Keratinocyte (primary cell): ENCODE measurements at regions not wholly inside any gene's neighbourhood (a gene's known extent, or its start where the extent isn't known, plus 50 kb on each side); places are given as distances from the start of the nearest gene placed in this dataset.

Experiments
- DNase-seq: peaks from one replicate; pipeline ENCODE4 v3.0.0-alpha.2; 2011; ENCODE audit warnings: low read depth, missing footprints, low spot score
- FAIRE-seq: peaks from 2 replicates; lab custom pipeline; 2011; peaks lifted over from hg19 to GRCh38; lab: Jason Lieb, UNC
- H2AFZ ChIP-seq: 2 replicates; pipeline ENCODE4 v1.6.0; 2012; ENCODE audit warnings: low read length, control low read depth, inconsistent platforms; ENCODE audit not compliant: control insufficient read depth
- H3K27ac ChIP-seq: 2 replicates; pipeline ENCODE4 v1.5.1; 2011; ENCODE audit warnings: low read length; ENCODE audit not compliant: control insufficient read depth, insufficient read depth
- H3K27me3 ChIP-seq: 3 replicates; pipeline ENCODE4 v1.6.0; 2011; ENCODE audit warnings: low read length; ENCODE audit not compliant: control insufficient read depth, insufficient read depth; ENCODE audit errors: extremely low read depth
- H3K36me3 ChIP-seq, 2 experiments: 2 replicates in 1 of 2; 3 replicates in 1 of 2; pipeline ENCODE4 v1.5.1; 2011; ENCODE audit warnings: low read length in 2 of 2, mild to moderate bottlenecking in 1 of 2; ENCODE audit not compliant: control insufficient read depth in 2 of 2, insufficient read depth in 2 of 2; ENCODE audit errors: extremely low read depth in 1 of 2
- H3K4me1 ChIP-seq: 3 replicates; pipeline ENCODE4 v1.5.1; 2011; ENCODE audit warnings: low read length; ENCODE audit not compliant: control insufficient read depth, insufficient read depth; ENCODE audit errors: extremely low read depth
- H3K4me2 ChIP-seq: 3 replicates; pipeline ENCODE4 v1.6.0; 2011; ENCODE audit warnings: low read depth, low read length; ENCODE audit not compliant: control insufficient read depth, insufficient read depth; ENCODE audit errors: extremely low read depth
- H3K4me3 ChIP-seq, 3 experiments: fragments of 200-600 bp in 1 of 3; sonication (generic) in 1 of 3; 2 replicates in 2 of 3; 3 replicates in 1 of 3; pipeline ENCODE4 v1.5.1; 2011 to 2016; ENCODE audit warnings: low read length in 3 of 3, mild to moderate bottlenecking in 3 of 3, control low read depth in 2 of 3, inconsistent platforms in 1 of 3, low read depth in 1 of 3, mixed read lengths in 1 of 3, mixed run types in 1 of 3, moderate library complexity in 1 of 3; ENCODE audit not compliant: control insufficient read depth in 2 of 3, insufficient read depth in 2 of 3; ENCODE audit errors: extremely low read depth in 1 of 3
- H3K79me2 ChIP-seq: 2 replicates; pipeline ENCODE4 v1.6.0; 2012; ENCODE audit warnings: low read length; ENCODE audit not compliant: control insufficient read depth, insufficient read depth
- H3K9ac ChIP-seq: 3 replicates; pipeline ENCODE4 v1.6.0; 2011; ENCODE audit warnings: low read length; ENCODE audit not compliant: control insufficient read depth, insufficient read depth; ENCODE audit errors: extremely low read depth
- H3K9me1 ChIP-seq: 3 replicates; pipeline ENCODE4 v1.6.0; 2011; ENCODE audit warnings: low read length; ENCODE audit not compliant: control insufficient read depth, insufficient read depth; ENCODE audit errors: extremely low read depth
- H3K9me3 ChIP-seq: 2 replicates; pipeline ENCODE4 v1.5.1; 2012; ENCODE audit warnings: low read depth, low read length; ENCODE audit not compliant: control insufficient read depth
- H4K20me1 ChIP-seq: 3 replicates; pipeline ENCODE4 v1.6.0; 2011; ENCODE audit warnings: low read length; ENCODE audit not compliant: control insufficient read depth, insufficient read depth; ENCODE audit errors: extremely low read depth
- EZH2 ChIP-seq: IDR thresholded peaks from one replicate; pipeline ENCODE4 v1.6.1; 2012; ENCODE audit warnings: inconsistent platforms, mild to moderate bottlenecking, low read length, moderate library complexity
- dilution Hi-C: fragments of 300-500 bp; cut with MboI; formaldehyde crosslinking; loops from one replicate; pipeline ENCODE4 v1.7.0; 2020; ENCODE audit warnings: low sequenced_read_pairs; ENCODE audit not compliant: extremely low pct_ligation_motif_present
- TF ChIP-seq, protein P1 (sequence below), 3 experiments: IDR thresholded peaks in 1 of 3; conservative IDR thresholded peaks in 1 of 3; optimal IDR thresholded peaks in 1 of 3; 2 replicates in 2 of 3; 3 replicates in 1 of 3; pipeline versions ENCODE3 to v1.5.1; 2011; ENCODE audit warnings: low read length in 3 of 3, mild to moderate bottlenecking in 3 of 3, moderate library complexity in 2 of 3, control low read depth in 1 of 3, inconsistent platforms in 1 of 3; ENCODE audit not compliant: insufficient read depth in 2 of 3; ENCODE audit errors: extremely low read depth in 1 of 3

DNA sequence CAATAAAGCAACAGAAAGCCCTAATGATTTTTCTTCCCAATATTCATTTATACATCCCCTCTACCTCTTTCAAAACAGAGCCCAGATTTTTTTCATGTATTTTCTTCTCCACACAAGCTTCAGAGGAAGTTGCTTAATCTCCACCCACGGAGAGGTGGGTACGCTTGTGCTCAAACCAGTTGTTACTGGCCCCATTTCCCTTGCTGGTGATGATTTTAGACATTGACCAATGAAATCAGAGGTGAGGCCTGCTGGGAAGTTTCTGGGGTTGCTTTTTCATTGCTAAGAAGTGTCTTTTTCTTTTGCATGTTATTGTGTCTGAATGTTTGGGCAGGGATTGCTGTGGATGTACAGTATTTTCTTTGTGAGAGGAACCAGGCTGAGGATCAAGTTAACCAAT lies 448.1 kb upstream of the B3GALT2 start:
- Histone ChIP-seq H3K9me1 (no peaks in the 10 kb centered on the region), H3K9me3 (no peaks in the 10 kb centered on the region), H3K9ac (no peak overlapping the region), H3K27ac (no peak overlapping the region), H4K20me1 (no peaks in the 10 kb centered on the region), H3K4me2 (no peak overlapping the region), H3K4me3 (no peak overlapping the region), H3K36me3 (no peaks in the 10 kb centered on the region), H3K79me2 (no peaks in the 10 kb centered on the region), H3K4me1 (no peaks in the 10 kb centered on the region), H2AFZ (peak overlapping the region; percentile 20), H3K27me3 (no peaks in the 10 kb centered on the region)
- no peak for TF ChIP-seq EZH2
- TF ChIP-seq, protein P1, sequence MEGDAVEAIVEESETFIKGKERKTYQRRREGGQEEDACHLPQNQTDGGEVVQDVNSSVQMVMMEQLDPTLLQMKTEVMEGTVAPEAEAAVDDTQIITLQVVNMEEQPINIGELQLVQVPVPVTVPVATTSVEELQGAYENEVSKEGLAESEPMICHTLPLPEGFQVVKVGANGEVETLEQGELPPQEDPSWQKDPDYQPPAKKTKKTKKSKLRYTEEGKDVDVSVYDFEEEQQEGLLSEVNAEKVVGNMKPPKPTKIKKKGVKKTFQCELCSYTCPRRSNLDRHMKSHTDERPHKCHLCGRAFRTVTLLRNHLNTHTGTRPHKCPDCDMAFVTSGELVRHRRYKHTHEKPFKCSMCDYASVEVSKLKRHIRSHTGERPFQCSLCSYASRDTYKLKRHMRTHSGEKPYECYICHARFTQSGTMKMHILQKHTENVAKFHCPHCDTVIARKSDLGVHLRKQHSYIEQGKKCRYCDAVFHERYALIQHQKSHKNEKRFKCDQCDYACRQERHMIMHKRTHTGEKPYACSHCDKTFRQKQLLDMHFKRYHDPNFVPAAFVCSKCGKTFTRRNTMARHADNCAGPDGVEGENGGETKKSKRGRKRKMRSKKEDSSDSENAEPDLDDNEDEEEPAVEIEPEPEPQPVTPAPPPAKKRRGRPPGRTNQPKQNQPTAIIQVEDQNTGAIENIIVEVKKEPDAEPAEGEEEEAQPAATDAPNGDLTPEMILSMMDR (optimal IDR thresholded peaks at IDR 0.05 in 1 of 3, IDR thresholded peaks at IDR 0.05 in 1 of 3, conservative IDR thresholded peaks at IDR 0.05 in 1 of 3; ENCODE audit: extremely low read depth in 1 of 3, insufficient read depth in 2 of 3, low read length in 3 of 3), result no peak
- DNase-seq (no peak), FAIRE-seq (no peak)
- dilution Hi-C loops, result no loop called here

- no peaks in the 10 kb centered on the region for H3K79me2 ChIP-seq
- no peak overlapping the region for H2AFZ ChIP-seq
- FAIRE-seq (no peak), DNase-seq (no peak)
- H3K27me3 ChIP-seq, result no peaks in the 10 kb centered on the region
- TF ChIP-seq, protein P1 (optimal IDR thresholded peaks at IDR 0.05 in 1 of 3, IDR thresholded peaks at IDR 0.05 in 1 of 3, conservative IDR thresholded peaks at IDR 0.05 in 1 of 3; ENCODE audit: extremely low read depth in 1 of 3, insufficient read depth in 2 of 3, low read length in 3 of 3), result no peak
- no peak for TF ChIP-seq EZH2
- H3K27ac ChIP-seq, result no peak overlapping the region
- no peaks in the 10 kb centered on the region for H3K9me3 ChIP-seq
- H3K36me3 ChIP-seq, result no peaks in the 10 kb centered on the region
- no peak overlapping the region for H3K4me2 ChIP-seq
- dilution Hi-C loops, result no loop called here
- no peaks in the 10 kb centered on the region for H3K4me1 ChIP-seq
- H4K20me1 ChIP-seq, result no peaks in the 10 kb centered on the region
- no peak overlapping the region for H3K9ac ChIP-seq
- H3K9me1 ChIP-seq, result no peaks in the 10 kb centered on the region
- no peak overlapping the region for H3K4me3 ChIP-seq
Observed at GRCh38 chr1:193633991-193634390, 447.6 kb upstream of the B3GALT2 start.
